Pancreas (tissue), 10 donors: ENCODE measurements at regions not wholly inside any gene's neighbourhood (a gene's known extent, or its start where the extent isn't known, plus 50 kb on each side); places are given as distances from the start of the nearest gene placed in this dataset.

ENCODE experiments used
- ATAC-seq, 4 donors: fragments of 200-7000 bp; cut with Tn5 transposase; one replicate each; pipeline versions ENCODE4 v1.8.0 to v1.9.1; 2020; ENCODE audit warnings: mild to moderate bottlenecking in 4 of 4, moderate library complexity in 4 of 4
- DNase-seq, 6 donors: peaks; one replicate each; pipeline ENCODE4 v3.0.0-alpha.2; 2020
- FAIRE-seq: peaks from 2 replicates; lab custom pipeline; 2012; peaks lifted over from hg19 to GRCh38; lab: Jason Lieb, UNC
- H3K27ac ChIP-seq, 4 donors: fragments of 200-600 bp; sonication (generic); 1 replicate in 3 of 4; 2 replicates in 1 of 4; pipeline versions ENCODE4 v1.5.0 to v1.8.0; 2020
- H3K27me3 ChIP-seq, 4 donors: fragments of 200-600 bp; one replicate each; pipeline ENCODE4 v1.8.0; 2021
- H3K36me3 ChIP-seq, 3 donors: fragments of 200-600 bp; sonication (generic) in 1 of 3; one replicate each; pipeline versions ENCODE4 v1.5.0 to v1.8.0; 2020 to 2021
- H3K4me1 ChIP-seq, 3 donors: fragments of 200-600 bp; one replicate each; pipeline ENCODE4 v1.8.0; 2021
- H3K4me3 ChIP-seq, 4 donors: fragments of 200-600 bp; sonication (generic) in 2 of 4; one replicate each; pipeline versions ENCODE4 v1.5.0 to v1.8.0; 2020 to 2021
- H3K9me3 ChIP-seq, 4 donors: fragments of 200-600 bp; one replicate each; pipeline ENCODE4 v1.8.0; 2021
- CTCF ChIP-seq, 4 donors: fragments of 200-600 bp; sonication (generic) in 3 of 4; IDR thresholded peaks; one replicate each; pipeline versions ENCODE4 v1.5.0 to v1.8.0; 2021; ENCODE audit warnings: antibody characterized with exemption in 4 of 4
- WGBS, 2 donors: extraction: QIAGEN DNeasy Blood & Tissue Kit; methylation state at CpG; one replicate each; pipeline ENCODE4 v1.1.7; 2013; 5-methylcytosine and 5-hydroxymethylcytosine counted together
- intact Hi-C, 3 donors: fragments of 100-400 bp; cut with DNase I; formaldehyde crosslinking; loops; one replicate each; pipeline versions ENCODE4 v1.11.1 to v1.14.2; 2022
- donor health status: healthy with polysubstance abuse.
- donor health status: DM: no; HTN: no; CAD: no; lungs with moderate emphysema.
- donor health status: DM: no; HTN: no; CAD: no.
- donor health status: control.
- donor health status: control.
- donor health status: Bipolar disorder and iron deficiency.
- donor health status: DM: yes; HTN: yes; CAD: no.
- donor health status: DM: no; HTN: no; CAD: no.
- donor health status: DM: no; HTN: no; CAD: no.
- donor health status: DM: yes; HTN: yes; CAD: no.

- DNase-seq (peak in 2 of 6 donors; percentile 12 to 32), ATAC-seq (peak; percentile 73 to 80 (median 78))
- intact Hi-C loops, result no loop called here
Measured at GRCh38 chr1:175808573-175808972, 65.2 kb upstream of the TNR start.

GRCh38 chr1:175804561-175804960 is 61.2 kb upstream of the TNR start:
- no peak for FAIRE-seq
- WGBS, 2 donors, result 61 to 70% methylated on average over 3 of the region's 3 CpGs
- intact Hi-C loops, result no loop called here

More at GRCh38 chr1:175808573-175808972, 65.2 kb upstream of the TNR start:
- Histone ChIP-seq H3K27ac (no peak overlapping the region), H3K4me3 (no peak overlapping the region), H3K36me3 (no peaks in the 10 kb centered on the region), H3K4me1 (peaks cover 15 to 18% (median 16%) of the 10 kb centered on the region in 3 donors), H3K27me3 (no peaks in the 10 kb centered on the region), H3K9me3 (no peaks in the 10 kb centered on the region)
- FAIRE-seq, result no peak
- TF ChIP-seq CTCF (IDR thresholded peaks at IDR 0.05), result no peak
- WGBS, 2 donors, result 6 to 11% methylated on average over 4 of the region's 4 CpGs

GRCh38 chr1:175803413-175803812 is 60.0 kb upstream of the TNR start:
- TF ChIP-seq CTCF (IDR thresholded peaks at IDR 0.05), result no peak

More at GRCh38 chr1:175804561-175804960, 61.2 kb upstream of the TNR start:
- peak overlapping the region in 1 of 4 donors; percentile 8 for H3K27ac ChIP-seq
- TF ChIP-seq CTCF (IDR thresholded peaks at IDR 0.05), result no peak
- H3K36me3 ChIP-seq, result no peaks in the 10 kb centered on the region
- DNase-seq (no peak), ATAC-seq (no peak)
- H3K4me1 ChIP-seq, result peaks cover 13 to 19% (median 17%) of the 10 kb centered on the region in 3 donors
- H3K4me3 ChIP-seq, result no peak overlapping the region
- no peaks in the 10 kb centered on the region for H3K9me3 ChIP-seq
- no peaks in the 10 kb centered on the region for H3K27me3 ChIP-seq

GRCh38 chr1:175802407-175803123 is 59.2 kb upstream of the TNR start:
- H3K9me3 ChIP-seq, result no peaks in the 10 kb centered on the region
- no peaks in the 10 kb centered on the region for H3K36me3 ChIP-seq
- ATAC-seq (peak in 1 of 4 donors; percentile 11), DNase-seq (no peak), FAIRE-seq (no peak)
- peaks cover 9 to 13% (median 11%) of the 10 kb centered on the region in 3 donors for H3K4me1 ChIP-seq
- H3K4me3 ChIP-seq, result no peak overlapping the region
- WGBS, 2 donors, result 90 to 94% methylated on average over 10 of the region's 10 CpGs
- TF ChIP-seq CTCF (IDR thresholded peaks at IDR 0.05), result no peak
- intact Hi-C loops, result no loop called here
- peak overlapping the region in 1 of 4 donors; percentile 7 for H3K27ac ChIP-seq
- no peaks in the 10 kb centered on the region for H3K27me3 ChIP-seq

More at GRCh38 chr1:175803413-175803812, 60.0 kb upstream of the TNR start:
- no peaks in the 10 kb centered on the region for H3K9me3 ChIP-seq
- no peaks in the 10 kb centered on the region for H3K36me3 ChIP-seq
- WGBS, 2 donors, result 14 to 19% methylated on average over 1 of the region's 1 CpG
- intact Hi-C loops, result no loop called here
- H3K4me3 ChIP-seq, result no peak overlapping the region
- ATAC-seq (peak; percentile 72 to 89 (median 82)), FAIRE-seq (no peak), DNase-seq (peak in 3 of 6 donors; percentile 12 to 24 (median 16))
- peak overlapping the region in 1 of 4 donors; percentile 7 for H3K27ac ChIP-seq
- no peaks in the 10 kb centered on the region for H3K27me3 ChIP-seq
- H3K4me1 ChIP-seq, result peaks cover 9 to 13% (median 11%) of the 10 kb centered on the region in 3 donors

GRCh38 chr1:175801979-175802378 is 58.6 kb upstream of the TNR start:
- TF ChIP-seq CTCF (IDR thresholded peaks at IDR 0.05), result no peak
- FAIRE-seq (no peak), ATAC-seq (peak in 3 of 4 donors; percentile 36 to 45 (median 37)), DNase-seq (peak in 2 of 6 donors; percentile 7 to 41)
- WGBS, 2 donors, result 43 to 50% methylated on average over 5 of the region's 5 CpGs
- Histone ChIP-seq H3K36me3 (no peaks in the 10 kb centered on the region), H3K9me3 (no peaks in the 10 kb centered on the region), H3K27me3 (no peaks in the 10 kb centered on the region), H3K27ac (no peak overlapping the region), H3K4me3 (no peak overlapping the region), H3K4me1 (peaks cover 9 to 13% (median 11%) of the 10 kb centered on the region in 3 donors)
- intact Hi-C loops, result no loop called here
